ENCODE measurements at regions not wholly inside any gene's neighbourhood (a gene's known extent, or its start where the extent isn't known, plus 50 kb on each side); places are given as distances from the start of the nearest gene placed in this dataset.

DNA sequence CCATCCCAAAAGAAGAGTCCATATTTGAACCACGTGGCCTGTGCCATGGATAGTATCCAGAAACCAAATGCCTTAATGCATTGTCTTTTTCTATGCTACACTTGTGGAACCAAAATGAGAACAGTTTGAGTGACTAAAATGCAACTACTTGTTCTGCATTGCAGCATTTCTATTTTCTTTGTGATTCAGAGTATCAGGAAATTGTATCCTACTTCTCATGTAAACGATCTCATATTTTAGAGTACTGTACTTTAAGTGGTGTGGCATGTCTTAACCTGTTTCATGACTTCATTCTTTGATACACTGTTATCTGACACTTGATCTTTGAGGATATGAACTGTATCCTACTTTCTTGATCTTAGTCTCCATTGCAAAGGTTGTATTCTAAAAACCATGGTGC is 167.2 kb upstream of the WDR1 start:
- TF ChIP-seq, protein P1, sequence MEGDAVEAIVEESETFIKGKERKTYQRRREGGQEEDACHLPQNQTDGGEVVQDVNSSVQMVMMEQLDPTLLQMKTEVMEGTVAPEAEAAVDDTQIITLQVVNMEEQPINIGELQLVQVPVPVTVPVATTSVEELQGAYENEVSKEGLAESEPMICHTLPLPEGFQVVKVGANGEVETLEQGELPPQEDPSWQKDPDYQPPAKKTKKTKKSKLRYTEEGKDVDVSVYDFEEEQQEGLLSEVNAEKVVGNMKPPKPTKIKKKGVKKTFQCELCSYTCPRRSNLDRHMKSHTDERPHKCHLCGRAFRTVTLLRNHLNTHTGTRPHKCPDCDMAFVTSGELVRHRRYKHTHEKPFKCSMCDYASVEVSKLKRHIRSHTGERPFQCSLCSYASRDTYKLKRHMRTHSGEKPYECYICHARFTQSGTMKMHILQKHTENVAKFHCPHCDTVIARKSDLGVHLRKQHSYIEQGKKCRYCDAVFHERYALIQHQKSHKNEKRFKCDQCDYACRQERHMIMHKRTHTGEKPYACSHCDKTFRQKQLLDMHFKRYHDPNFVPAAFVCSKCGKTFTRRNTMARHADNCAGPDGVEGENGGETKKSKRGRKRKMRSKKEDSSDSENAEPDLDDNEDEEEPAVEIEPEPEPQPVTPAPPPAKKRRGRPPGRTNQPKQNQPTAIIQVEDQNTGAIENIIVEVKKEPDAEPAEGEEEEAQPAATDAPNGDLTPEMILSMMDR (IDR thresholded peaks at IDR 0.05), result no peak
- no peak for TF ChIP-seq POLR2A (IDR thresholded peaks at IDR 0.05)
